SK-N-SH (cell line): ENCODE measurements at regions not wholly inside any gene's neighbourhood (a gene's known extent, or its start where the extent isn't known, plus 50 kb on each side); places are given as distances from the start of the nearest gene placed in this dataset.

Experiments
- RCOR1 ChIP-seq: fragments of 150-350 bp; IDR thresholded peaks from 2 replicates; pipeline ENCODE4 v1.6.1; 2017; ENCODE audit warnings: antibody characterized with exemption, low read length
- TF ChIP-seq, protein P1 (sequence below): fragments of 150-350 bp; IDR thresholded peaks from 2 replicates; pipeline ENCODE4 v1.6.1; 2016; ENCODE audit warnings: mild to moderate bottlenecking, low read depth, low read length
- TF ChIP-seq, protein P2 (sequence below): fragments of 200-600 bp; sonication (generic); IDR thresholded peaks from 2 replicates; pipeline ENCODE4 v1.6.1; 2017; ENCODE audit warnings: antibody characterized with exemption, mild to moderate bottlenecking, moderate library complexity

DNA sequence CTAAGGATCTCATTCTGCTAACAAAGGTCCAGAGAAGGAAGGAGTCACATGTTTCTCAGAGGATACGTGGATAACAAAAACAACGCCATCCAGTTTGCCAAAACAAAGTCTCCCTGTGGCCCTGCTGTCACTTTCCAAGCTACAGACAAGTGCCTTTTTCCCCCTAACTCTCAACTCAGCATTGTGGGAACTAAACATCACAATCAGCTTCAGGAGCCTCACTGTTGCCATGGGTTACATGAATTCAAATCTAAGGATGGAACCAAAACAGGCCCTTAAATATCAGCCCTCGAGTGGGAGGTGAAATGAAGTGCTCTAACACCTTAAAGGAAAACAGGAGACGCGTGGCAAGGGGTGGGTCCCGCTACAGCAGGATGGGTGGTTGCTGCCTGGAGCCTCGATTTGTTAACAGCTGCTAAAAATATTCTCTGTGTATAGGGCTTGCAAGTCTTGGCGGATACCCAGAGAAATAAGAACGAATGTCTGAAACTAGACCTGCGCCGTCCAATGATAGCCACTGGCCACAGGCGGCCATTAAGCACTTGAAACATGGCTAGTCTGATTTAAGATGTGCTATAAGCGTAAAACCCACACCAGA lies 66.4 kb upstream of the SOD1 start:
- TF ChIP-seq, protein P1, sequence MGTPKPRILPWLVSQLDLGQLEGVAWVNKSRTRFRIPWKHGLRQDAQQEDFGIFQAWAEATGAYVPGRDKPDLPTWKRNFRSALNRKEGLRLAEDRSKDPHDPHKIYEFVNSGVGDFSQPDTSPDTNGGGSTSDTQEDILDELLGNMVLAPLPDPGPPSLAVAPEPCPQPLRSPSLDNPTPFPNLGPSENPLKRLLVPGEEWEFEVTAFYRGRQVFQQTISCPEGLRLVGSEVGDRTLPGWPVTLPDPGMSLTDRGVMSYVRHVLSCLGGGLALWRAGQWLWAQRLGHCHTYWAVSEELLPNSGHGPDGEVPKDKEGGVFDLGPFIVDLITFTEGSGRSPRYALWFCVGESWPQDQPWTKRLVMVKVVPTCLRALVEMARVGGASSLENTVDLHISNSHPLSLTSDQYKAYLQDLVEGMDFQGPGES: no peak
- TF ChIP-seq RCOR1: no peak
- TF ChIP-seq, protein P2, sequence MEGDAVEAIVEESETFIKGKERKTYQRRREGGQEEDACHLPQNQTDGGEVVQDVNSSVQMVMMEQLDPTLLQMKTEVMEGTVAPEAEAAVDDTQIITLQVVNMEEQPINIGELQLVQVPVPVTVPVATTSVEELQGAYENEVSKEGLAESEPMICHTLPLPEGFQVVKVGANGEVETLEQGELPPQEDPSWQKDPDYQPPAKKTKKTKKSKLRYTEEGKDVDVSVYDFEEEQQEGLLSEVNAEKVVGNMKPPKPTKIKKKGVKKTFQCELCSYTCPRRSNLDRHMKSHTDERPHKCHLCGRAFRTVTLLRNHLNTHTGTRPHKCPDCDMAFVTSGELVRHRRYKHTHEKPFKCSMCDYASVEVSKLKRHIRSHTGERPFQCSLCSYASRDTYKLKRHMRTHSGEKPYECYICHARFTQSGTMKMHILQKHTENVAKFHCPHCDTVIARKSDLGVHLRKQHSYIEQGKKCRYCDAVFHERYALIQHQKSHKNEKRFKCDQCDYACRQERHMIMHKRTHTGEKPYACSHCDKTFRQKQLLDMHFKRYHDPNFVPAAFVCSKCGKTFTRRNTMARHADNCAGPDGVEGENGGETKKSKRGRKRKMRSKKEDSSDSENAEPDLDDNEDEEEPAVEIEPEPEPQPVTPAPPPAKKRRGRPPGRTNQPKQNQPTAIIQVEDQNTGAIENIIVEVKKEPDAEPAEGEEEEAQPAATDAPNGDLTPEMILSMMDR: no peak
